Activated CD8-positive, alpha-beta memory T cell treated with anti-CD3 and anti-CD28 coated beads for 1 hour (primary cell): ENCODE measurements at regions not wholly inside any gene's neighbourhood (a gene's known extent, or its start where the extent isn't known, plus 50 kb on each side); places are given as distances from the start of the nearest gene placed in this dataset.

Experiments used
- DNase-seq, 2 donors: peaks; one replicate each; pipeline ENCODE4 v3.0.0-alpha.2; 2020; ENCODE audit warnings: low read depth in 1 of 2; ENCODE audit errors: extremely low read depth in 1 of 2

DNA sequence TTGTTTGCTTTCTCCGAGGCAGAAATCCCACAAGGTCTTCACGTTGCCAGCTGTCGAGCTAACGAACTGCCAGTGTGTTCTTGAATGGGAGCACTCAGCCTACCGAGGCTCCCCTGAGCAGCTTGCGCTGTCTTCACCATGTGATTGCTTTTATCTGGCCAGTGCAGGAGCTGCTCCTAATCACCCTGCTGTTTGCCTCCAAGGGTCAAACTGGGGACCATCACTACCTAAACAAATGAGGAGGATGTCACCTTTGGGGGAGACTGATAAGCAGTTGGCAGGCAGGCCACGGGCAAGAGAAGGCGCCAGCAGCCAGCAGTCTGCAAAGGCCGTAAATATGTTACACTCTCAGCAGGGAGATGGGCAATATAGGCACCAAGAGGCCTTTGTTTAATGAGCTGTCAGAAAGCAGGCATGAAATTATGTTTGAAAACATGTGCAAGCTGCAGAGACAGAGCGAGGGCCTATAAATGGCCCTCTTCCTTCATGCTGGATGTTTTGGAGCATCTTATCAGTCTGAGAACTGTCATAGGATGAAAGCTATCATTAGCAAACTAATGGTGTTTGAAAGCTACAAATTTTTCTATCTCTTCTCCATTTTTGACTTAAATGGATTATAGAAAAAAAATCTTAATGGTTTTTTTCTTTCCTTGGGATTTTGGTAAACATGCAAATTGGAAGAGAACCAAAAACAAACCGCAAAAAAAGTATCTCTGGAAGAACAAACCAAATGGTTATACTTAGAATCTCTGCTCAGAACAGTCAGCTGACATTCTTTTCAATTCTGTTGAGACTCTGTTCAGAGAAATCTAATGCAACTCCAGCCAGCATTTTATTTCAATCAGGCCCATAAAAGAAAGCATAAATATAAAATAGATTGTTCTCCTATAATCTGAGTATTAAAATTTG lies 267.3 kb upstream of the NPVF start:
- DNase-seq, result no peak

DNA sequence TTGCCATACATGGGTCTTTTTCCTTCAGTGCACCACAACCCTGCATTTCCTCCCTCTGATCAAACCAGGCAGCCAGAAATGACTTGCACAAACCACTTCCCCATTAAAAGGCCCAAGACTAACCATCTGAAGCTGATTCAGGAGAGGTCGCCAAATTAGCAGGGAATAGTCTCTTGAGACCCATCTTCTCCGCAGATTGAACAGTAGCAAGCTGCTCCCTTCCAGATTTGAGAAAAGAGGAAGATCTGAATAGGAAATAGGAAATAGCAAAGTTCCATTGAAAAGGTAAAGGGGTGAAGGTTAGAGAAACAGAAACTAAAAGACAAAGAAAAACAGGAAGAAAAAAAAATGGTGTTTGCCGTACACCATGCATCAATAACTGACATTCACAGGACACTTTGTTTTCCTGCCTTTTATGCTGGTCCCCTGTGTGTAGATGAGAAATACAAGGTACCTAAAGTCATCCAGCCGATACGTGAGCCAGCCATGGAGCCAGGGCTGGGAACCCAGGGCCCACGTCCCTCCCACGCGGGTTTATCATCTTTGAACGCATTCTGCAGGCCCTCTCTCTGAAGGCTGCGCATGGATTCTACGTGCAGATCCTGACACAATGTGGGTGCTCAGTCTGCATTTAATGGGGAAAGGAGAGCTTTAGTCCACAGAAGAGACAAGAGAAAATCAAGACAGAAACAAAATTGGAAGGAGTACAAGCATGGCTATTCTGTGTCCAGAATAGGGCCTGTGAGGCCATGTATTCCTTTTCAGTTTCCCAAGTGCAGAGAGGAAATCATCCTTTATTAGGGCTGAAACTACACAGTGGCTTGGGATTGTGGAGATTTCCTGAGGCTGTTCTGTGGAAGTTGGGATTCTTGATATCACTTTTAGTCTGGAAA lies 268.4 kb upstream of the NPVF start:
- no peak for DNase-seq

GRCh38 chr7:25500393-25500921 lies 272.2 kb upstream of the NPVF start:
- no peak for DNase-seq

DNA sequence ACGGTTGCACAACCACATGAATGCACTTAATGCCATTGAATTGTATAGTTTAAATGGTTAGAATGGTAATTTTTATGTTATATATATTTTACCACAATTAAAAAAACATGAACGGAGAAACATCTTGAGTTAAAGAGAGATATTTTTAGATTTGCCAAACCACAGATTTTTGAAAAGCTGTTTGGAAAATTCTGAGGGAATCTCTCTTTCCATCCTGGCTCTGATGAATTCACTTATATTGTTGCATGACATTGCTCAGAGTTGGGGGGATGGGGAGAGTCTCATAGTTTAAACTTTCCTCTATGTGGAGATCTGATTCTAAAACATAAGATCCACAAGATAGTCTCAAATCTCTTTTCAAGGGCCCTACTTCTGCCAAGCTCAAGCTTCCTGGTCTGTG lies 275.0 kb upstream of the NPVF start:
- DNase-seq, result no peak

DNA sequence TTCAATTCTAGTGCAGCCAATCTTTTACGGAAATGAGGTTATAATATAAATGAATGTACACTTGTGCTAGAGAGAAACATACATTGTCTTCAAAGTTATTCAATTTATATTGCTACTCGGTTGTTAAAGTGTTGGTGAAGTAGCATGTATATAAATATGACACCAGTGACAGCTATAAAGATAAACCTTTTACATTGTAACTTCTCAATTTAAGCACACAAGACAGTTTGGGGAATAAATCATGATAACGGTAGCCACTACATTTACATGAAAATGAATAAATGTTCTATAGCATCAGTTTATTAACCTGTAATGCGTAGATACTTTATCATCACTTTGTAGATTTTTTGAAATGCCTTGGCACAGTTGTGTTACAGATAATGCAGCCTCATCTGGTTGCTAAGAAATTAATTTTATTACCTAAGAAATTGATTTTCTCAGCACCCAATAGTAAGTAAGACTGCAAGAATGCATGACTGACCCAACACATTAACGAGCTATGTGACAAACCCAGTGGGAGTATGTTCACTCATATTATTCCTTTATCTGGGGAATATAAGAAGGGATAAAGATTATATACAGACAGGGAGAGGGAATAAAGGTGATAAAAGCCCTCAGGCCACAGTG lies 283.9 kb upstream of the NPVF start:
- no peak for DNase-seq

DNA sequence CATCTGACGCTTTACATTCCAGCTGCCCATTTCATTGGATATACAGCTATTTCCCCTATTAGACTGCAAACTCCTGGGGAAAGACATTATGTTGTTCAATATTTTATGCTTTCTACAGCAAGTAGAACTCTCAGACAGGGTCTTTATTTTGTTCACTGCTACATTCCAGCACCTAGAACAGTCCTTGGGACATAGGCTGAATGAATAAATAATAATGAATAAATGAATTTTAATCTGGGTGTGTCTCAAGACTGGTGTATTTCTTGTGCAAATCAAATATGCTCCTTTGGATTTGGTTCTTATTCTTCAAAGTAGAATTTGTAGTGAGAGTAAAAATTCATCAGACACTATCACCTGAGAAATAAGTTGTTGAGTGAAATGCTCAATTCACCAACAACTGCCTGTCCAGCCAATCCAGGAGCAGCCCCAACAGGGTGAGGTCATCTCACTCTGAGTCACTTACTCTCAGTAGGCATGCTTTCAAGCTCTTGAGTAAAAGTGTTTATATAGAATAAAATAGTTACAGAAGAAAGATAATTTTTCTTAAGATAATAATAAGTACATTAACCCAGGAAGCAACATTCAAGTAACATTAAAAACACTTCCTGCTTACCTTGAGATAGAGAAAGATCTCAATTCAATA lies 287.5 kb upstream of the NPVF start:
- no peak for DNase-seq

- no peak for DNase-seq
These were observed 289.6 kb upstream of the NPVF start for GRCh38 chr7:25517906-25518305.

DNA sequence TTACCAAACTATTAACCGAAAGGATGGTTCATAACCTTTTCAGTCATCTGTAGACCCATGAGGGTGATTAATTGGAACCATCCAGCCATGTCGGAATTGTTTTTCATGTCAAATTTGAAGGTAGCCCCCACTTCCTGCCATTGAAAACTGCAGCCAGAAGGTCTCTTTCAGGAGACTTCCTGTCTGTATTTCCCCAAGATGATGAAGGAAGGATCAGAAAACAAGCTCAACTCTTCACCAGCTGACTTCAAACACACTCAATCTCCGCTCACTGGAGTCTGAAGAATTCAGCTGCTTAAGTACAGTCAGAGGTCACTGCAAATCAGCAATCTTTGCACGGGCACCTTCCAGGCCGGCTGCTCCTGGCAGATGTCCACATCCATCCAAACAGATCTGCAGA lies 291.7 kb upstream of the NPVF start:
- no peak for DNase-seq

GRCh38 chr7:25520516-25520915 lies 292.2 kb upstream of the NPVF start:
- no peak for DNase-seq

DNA sequence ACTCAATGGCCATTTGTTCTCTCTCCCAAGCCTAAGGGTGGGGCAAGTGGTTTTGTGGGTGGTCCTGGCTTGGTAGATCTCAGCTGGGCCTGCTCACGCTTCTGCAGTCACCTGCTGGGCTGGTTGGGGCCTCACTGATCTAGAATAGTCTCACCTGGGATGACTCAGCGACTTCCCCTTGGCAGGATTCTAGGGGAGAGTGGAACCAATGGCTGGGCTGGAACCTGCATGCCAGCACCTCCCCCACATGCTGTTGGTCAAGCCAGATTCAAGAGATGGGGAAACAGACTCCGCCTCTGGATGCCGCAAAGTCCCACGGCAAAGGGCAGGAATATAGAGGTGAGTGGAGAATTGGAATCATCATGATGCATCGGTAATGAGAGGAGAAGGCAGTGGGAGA lies 292.9 kb upstream of the NPVF start:
- DNase-seq, result no peak

DNA sequence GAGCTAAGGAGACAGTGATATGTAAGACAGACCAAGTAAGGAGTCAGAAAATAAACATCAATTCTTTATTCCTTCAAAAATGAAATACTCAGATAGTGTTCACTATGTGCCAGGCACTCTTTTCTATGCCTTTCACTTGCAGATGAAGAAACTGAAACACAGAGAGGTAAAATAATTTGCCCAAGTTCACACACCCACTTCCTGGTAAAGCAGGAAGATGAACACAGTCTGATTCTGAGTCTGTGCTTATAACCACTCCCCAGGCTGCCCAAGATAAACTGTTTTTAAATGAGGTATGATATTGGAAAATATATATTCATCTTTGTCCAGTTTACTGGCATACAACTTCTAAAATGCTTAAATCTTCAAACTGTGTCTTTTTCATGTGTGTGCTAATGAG lies 294.4 kb upstream of the NPVF start:
- no peak for DNase-seq

- DNase-seq, result no peak
These were observed 299.4 kb upstream of the NPVF start for GRCh38 chr7:25527665-25528170.

DNA sequence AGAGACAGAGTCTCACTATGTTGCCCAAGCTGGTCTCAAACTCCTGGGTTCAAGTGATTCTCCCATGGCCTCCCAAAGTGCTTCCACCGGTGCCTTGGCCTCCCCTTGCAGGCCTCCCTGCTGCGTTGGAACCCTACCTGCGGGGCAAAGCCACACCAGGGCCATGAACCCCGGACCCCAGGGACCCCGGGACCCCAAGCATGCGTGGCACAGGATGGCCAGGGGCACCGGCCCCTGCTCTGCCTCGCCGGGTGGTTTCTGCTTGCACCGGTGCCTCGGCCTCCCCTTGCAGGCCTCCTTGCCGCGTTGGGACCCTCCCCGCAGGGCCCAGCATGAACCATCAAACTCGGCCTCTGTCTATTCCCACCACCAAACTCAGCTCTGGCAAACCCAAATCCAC lies 301.0 kb upstream of the NPVF start:
- no peak for DNase-seq

- no peak for DNase-seq
These were observed 308.6 kb upstream of the NPVF start for GRCh38 chr7:25536851-25537250.

DNA sequence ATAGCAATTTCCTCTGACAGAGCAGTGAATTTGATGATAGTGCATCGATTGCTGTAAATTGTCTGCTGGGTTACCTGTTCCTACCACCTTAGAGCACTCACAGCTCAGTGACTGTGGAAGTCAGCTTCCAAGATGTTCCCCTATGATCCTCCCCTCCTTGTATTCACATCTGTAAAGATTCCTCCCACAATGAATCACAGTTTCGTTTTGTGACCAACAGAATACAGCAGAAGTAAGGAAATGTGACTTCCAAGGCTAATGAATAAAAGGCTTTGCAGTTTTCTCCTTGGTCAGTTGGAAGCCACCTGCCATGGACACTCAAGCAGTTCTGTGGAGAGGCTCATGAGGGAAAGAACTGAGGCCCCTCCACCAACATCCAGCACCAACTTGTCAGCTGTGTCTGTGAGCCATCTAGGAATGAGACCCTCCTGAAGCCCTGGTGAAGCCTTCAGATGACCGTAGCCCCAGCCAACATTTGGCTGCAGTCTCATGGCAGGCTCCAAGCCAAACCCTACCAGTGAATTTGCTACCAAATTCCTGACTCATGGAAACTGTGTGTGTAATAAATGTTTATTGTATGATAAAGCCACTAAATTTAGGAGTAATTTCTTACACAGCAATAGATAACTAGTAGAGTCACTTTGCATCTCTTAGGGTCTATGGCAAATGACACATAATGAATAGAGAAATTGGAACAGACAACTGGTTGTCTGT lies 309.5 kb upstream of the NPVF start:
- no peak for DNase-seq

DNA sequence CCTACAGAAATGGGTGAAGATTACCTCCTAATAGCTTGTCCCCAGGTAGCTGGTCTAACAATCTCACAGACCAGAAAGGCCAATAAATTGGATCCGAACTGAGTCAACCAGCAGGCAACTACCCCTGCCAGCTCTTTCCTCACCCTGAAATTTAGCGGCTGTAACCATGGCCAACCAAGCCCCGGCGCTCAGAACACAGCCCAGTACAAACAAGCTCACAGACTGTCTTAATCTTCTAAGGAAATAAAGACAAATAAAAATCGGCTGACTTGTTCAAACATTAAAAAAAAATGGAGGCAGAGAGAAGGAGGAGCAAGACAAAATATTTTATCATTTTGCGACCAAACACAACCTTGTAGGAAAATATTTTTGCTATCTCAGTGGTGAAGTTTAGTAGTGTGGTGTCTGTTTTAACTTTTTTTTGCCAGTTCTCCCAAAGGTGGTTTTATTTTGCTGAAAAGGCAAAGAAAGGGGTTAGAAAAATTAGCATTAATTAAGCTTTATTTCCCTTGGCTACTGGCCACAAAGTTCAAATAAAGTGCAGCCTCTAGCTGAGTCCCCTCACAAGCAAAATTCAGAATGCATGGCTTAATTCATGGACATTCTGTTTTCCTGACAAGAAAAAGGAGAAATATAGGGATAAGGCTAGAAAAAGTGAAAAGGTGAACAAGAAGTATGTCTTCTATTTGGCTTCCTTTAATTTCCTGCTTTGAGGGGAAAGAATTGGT lies 313.0 kb upstream of the NPVF start:
- no peak for DNase-seq

- no peak for DNase-seq
These were observed 313.6 kb upstream of the NPVF start for GRCh38 chr7:25541877-25542276.

DNA sequence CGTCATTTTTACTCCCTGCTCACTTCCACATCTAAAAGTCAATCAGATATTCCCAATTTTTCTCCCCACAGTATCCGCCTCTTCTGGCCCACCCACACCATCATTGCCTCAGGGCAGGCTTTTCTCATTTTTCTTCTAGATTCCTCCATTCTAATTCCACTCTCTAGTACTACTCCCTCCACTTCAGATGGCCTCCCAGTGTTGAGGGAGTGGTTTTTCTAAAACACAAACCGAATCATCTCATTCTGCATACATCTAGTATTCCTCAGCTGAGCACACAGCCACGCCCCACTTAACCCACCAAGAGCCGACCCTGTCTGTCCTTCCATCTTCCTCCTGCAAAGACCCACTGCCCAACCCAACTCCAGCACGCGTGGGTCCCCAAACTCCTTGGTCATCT lies 314.9 kb upstream of the NPVF start:
- no peak for DNase-seq

DNA sequence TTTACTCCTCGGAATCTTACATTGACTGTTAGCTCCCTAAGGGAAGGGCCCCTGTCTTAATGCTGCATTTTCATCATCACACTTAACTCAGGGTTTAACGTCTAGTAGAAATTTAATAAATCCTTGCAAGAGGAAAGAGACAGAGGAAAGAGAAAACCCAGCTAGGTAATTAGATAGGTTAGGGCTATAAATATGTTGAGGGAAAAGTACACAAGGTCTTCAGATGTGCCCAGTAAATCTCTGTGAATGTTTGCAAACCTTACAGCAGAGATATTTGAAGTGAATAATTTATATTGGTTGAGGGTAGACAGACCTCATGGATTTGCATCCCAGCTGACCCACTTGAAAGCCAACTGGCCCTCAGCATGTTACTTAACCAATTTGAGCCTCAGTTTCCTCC lies 315.5 kb upstream of the NPVF start:
- DNase-seq, result no peak
